GM18951 (cell line): ENCODE measurements at regions not wholly inside any gene's neighbourhood (a gene's known extent, or its start where the extent isn't known, plus 50 kb on each side); places are given as distances from the start of the nearest gene placed in this dataset.
"Not testable (repeated sequence)": the region's sequence is repeated elsewhere in the genome, so short reads cannot be mapped to it uniquely, and the experiment has no call there.

ENCODE experiments used
- POLR2A ChIP-seq: IDR thresholded peaks from 4 replicates; pipeline ENCODE4 v1.6.1; 2011; ENCODE audit warnings: mild to moderate bottlenecking; ENCODE audit not compliant: insufficient read length, insufficient read depth; ENCODE audit errors: extremely low read depth
- in situ Hi-C: fragments of 300-500 bp; cut with MboI; formaldehyde crosslinking; loops from one replicate; pipeline ENCODE4 v1.12.0; 2022; ENCODE audit warnings: low sequenced_read_pairs, mixed read lengths, inconsistent platforms; ENCODE audit not compliant: unreplicated experiment

GRCh38 chr3:177776661-177777101, 579.4 kb upstream of the TBL1XR1 start:
- in situ Hi-C loops, result no loop called here
- no peak for TF ChIP-seq POLR2A

- in situ Hi-C loops, result no loop called here
- TF ChIP-seq POLR2A, result no peak
Observed at GRCh38 chr3:177777699-177778098, 580.4 kb upstream of the TBL1XR1 start.

GRCh38 chr3:177778633-177779032, 581.4 kb upstream of the TBL1XR1 start:
- no peak for TF ChIP-seq POLR2A
- in situ Hi-C loops, result no loop called here

DNA sequence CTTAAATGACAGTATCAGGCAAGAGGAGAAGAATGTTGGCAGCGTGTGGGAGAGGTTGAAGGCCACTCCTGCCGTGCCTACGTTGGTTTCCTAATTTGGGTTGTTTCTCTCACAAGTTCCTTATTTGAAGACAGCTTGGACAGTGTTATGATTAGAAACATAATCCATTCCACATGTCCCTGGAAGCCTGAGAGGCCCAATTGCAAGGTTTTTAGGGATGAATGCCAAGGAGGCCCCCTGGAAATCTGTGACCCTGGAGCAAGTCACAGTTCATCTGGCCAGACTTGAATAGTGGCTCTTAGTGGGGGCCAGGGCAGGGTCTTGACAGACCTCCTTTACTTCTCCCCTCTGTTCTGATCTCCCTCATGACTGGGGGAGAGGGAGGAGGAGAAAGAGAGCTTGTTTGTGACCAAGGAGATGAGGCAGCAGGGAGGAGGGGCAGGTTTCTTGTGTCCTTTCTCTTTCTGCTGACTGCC, 584.4 kb upstream of the TBL1XR1 start:
- in situ Hi-C loops, result no loop called here
- TF ChIP-seq POLR2A, result no peak

- in situ Hi-C loops, result no loop called here
- no peak for TF ChIP-seq POLR2A
Observed at GRCh38 chr3:177783338-177783737, 586.1 kb upstream of the TBL1XR1 start.

- in situ Hi-C loops, result no loop called here
Observed at GRCh38 chr3:177783767-177784166, 586.5 kb upstream of the TBL1XR1 start.

GRCh38 chr3:177787279-177788041, 590.2 kb upstream of the TBL1XR1 start:
- no peak for TF ChIP-seq POLR2A
- in situ Hi-C loops, result no loop called here

More at GRCh38 chr3:177783767-177784166, 586.5 kb upstream of the TBL1XR1 start:
- no peak for TF ChIP-seq POLR2A

DNA sequence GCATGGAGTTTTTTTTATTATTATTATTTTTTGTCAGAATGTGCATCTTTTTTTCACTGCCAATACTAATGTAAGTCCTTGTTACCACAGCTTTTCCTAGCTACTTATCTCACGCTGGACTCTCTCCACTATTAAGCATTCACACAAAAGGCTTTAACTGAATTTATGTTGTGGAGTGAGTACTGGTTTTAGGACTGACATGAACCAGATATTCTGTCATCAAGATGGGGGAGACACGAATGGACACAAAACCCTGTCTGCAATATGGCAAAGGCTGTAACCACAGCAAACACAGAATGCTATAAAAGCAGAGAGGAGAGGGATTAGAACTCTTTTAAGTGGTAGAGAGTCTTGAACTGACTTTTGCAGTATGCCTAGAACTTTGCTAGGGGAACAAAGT, 592.2 kb upstream of the TBL1XR1 start:
- in situ Hi-C loops, result no loop called here
- no peak for TF ChIP-seq POLR2A

- in situ Hi-C loops, result no loop called here
- TF ChIP-seq POLR2A, result no peak
Observed at GRCh38 chr3:177792311-177793030, 595.2 kb upstream of the TBL1XR1 start.

- TF ChIP-seq POLR2A, result no peak
- in situ Hi-C loops, result no loop called here
Observed at GRCh38 chr3:177793451-177793850, 596.2 kb upstream of the TBL1XR1 start.

GRCh38 chr3:177795216-177795615, 597.9 kb upstream of the TBL1XR1 start:
- in situ Hi-C loops, result no loop called here
- TF ChIP-seq POLR2A, result no peak

DNA sequence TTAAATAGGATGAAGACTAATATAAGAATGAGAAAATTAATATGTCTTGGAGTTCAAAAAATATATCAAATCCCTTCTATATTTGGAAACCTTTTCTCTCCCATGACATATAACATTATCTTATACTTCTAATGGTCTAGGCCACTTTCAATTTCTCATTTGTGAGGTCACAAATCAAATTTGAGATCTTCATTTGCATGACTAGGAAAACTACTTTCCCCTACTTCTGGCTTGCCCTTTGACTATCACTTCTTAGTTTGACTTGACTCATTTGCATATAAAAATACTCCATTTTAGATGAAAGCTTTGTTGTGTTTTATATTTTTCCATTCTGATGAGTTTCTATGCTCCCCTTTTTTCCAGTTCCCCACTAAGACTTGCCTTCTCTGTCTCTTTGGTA, 598.6 kb upstream of the TBL1XR1 start:
- no peak for TF ChIP-seq POLR2A
- in situ Hi-C loops, result no loop called here

- in situ Hi-C loops, result not testable (repeated sequence)
Observed at GRCh38 chr3:177800147-177800546, 602.9 kb upstream of the TBL1XR1 start.

DNA sequence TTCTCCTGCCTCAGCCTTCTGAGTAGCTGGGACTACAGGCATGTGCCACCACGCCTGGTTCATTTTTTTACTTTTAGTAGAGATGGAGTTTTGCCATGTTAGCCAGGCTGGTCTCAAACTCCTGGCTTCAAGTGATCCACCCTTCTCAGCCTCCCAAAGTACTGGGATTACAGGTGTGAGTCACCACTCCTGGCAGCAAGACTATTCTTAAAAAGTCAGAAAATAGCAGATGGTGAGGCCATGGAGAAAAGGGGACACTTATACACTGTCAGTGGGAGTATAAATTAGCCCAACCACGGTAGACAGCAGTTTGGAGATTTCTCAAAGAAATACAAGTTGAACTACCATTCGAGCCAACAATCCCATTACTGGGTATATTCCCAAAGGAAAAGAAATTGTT, 603.3 kb upstream of the TBL1XR1 start:
- in situ Hi-C loops, result no loop called here
- no peak for TF ChIP-seq POLR2A
